Fibroblast of skin of right biceps (primary cell): ENCODE measurements at regions not wholly inside any gene's neighbourhood (a gene's known extent, or its start where the extent isn't known, plus 50 kb on each side); places are given as distances from the start of the nearest gene placed in this dataset.

ENCODE experiments used
- DNase-seq: peaks from one replicate; pipeline ENCODE4 v3.0.0-alpha.2; 2013

- DNase-seq, result peak; percentile 54
These were observed 95.9 kb upstream of the COL21A1 start for GRCh38 chr6:56343295-56343694.

GRCh38 chr6:56339524-56339923, 92.1 kb upstream of the COL21A1 start:
- no peak for DNase-seq

- peak; percentile 92 for DNase-seq
These were observed 88.3 kb upstream of the COL21A1 start for GRCh38 chr6:56335726-56336125.

GRCh38 chr6:56334937-56335336, 87.6 kb upstream of the COL21A1 start:
- DNase-seq, result peak; percentile 85

GRCh38 chr6:56329271-56330050, 82.1 kb upstream of the COL21A1 start:
- DNase-seq, result peak; percentile 72

GRCh38 chr6:56328728-56329090, 81.3 kb upstream of the COL21A1 start:
- DNase-seq, result no peak

GRCh38 chr6:56327946-56328727, 80.8 kb upstream of the COL21A1 start:
- no peak for DNase-seq

- DNase-seq, result no peak
These were observed 77.0 kb upstream of the COL21A1 start for GRCh38 chr6:56324396-56324795.

GRCh38 chr6:56318851-56319250, 71.5 kb upstream of the COL21A1 start:
- DNase-seq, result no peak

- DNase-seq, result peak; percentile 41
These were observed 67.5 kb upstream of the COL21A1 start for GRCh38 chr6:56314683-56315523.

- no peak for DNase-seq
These were observed 64.4 kb upstream of the COL21A1 start for GRCh38 chr6:56311533-56312448.

- no peak for DNase-seq
These were observed 63.7 kb upstream of the COL21A1 start for GRCh38 chr6:56311061-56311460.

GRCh38 chr6:56310241-56310640, 62.9 kb upstream of the COL21A1 start:
- DNase-seq, result no peak

- no peak for DNase-seq
These were observed 52.5 kb upstream of the COL21A1 start for GRCh38 chr6:56299916-56300315.

- no peak for DNase-seq
These were observed 49.9 kb upstream of the COL21A1 start for GRCh38 chr6:56297022-56297989.
